GM18870 (cell line): ENCODE measurements at regions not wholly inside any gene's neighbourhood (a gene's known extent, or its start where the extent isn't known, plus 50 kb on each side); places are given as distances from the start of the nearest gene placed in this dataset.

Experiments used
- ATAC-seq: cut with Tn5 transposase; IDR thresholded peaks from one replicate; pipeline ENCODE4 v1.9.1; 2021; ENCODE audit warnings: moderate library complexity; ENCODE audit not compliant: unreplicated experiment

DNA sequence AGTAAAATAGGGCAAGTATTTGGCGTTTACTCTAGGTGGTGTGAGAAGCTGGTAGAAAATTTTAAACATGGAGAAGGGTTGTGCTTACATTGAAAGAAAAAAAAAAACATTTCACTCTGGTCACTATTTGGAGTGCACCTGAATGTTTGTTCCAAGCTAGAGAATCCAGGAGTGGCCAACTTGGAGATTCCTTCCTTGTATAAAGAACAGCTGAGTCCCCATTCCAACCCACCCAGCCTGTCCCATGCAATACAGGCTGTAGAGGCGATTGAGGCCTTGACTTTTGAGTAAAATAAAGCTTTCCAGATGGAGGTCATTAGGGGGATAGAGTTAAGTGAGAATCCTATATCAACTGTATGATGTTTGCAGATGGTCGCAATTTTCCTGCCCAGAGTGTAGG is 203.8 kb upstream of the SYT4 start:
- ATAC-seq: no peak

GRCh38 chr18:43482136-43482535 is 204.8 kb upstream of the SYT4 start:
- ATAC-seq: no peak

GRCh38 chr18:43482600-43482999 is 205.3 kb upstream of the SYT4 start:
- no peak for ATAC-seq

GRCh38 chr18:43484710-43485109 is 207.4 kb upstream of the SYT4 start:
- no peak for ATAC-seq

GRCh38 chr18:43485545-43485963 is 208.3 kb upstream of the SYT4 start:
- no peak for ATAC-seq

DNA sequence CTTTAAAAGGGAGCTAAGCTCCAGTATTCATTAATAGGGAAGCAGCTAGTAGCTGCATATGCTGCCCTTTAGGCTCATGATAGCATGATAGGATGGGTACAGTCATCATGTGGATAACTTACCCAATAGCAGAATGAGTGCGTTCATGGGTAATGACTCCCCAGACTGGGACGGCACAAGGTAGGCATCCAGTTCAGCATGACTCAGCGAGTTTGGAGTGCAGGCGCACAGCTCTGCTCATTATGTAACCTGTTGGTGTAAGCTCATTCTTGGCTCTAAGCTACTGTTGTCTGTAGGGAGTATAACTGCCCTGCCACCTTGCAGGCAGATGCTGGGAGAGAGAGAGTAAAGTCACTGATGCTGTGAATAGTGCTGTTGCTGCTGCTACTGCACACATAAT is 209.2 kb upstream of the SYT4 start:
- ATAC-seq: no peak

- no peak for ATAC-seq
These were observed 223.8 kb upstream of the SYT4 start for GRCh38 chr18:43501099-43501498.

GRCh38 chr18:43506935-43507334 is 229.6 kb upstream of the SYT4 start:
- ATAC-seq: no peak

GRCh38 chr18:43507842-43508481 is 230.7 kb upstream of the SYT4 start:
- ATAC-seq: no peak

DNA sequence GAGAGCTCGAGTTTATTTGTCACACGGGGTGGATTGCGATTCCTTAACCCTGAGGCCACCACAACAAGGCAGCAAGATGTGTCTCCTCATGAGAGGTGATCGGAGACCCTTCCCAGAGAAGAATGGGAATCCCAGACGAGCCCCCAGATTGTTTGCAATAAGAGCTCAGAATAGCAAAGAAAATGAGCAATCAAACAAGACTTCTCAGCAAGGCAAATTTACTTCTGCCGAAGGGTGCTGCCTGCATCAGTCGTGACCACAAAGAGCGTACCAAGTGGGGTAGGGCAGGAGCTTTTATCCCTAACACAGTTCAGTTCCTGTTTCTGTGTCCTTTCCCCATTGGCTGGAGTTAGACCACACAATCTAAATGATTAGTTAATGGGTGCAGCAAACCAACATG is 237.5 kb upstream of the SYT4 start:
- ATAC-seq: no peak

- no peak for ATAC-seq
These were observed 238.2 kb upstream of the SYT4 start for GRCh38 chr18:43515481-43515880.

- ATAC-seq: no peak
These were observed 247.0 kb upstream of the SYT4 start for GRCh38 chr18:43524260-43524659.

DNA sequence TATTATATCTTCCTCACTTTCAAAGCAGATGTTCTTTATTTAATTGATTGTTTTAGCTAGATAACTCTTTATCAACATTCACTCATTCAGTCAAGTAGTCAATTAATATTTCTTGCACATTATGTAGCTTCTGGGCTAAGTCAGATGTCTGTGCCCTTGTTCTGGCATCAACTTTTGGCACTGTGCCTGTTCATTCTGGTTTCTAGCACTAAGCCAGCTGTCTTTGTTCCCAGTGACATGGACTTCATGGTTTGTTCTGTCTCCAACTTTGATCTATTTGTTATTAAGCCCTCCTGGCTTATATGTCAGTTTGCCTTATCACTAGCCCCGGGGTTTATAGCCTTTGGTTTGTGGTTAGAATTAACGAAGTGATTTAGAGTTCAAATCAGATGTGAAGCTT is 247.9 kb upstream of the SYT4 start:
- ATAC-seq: no peak

DNA sequence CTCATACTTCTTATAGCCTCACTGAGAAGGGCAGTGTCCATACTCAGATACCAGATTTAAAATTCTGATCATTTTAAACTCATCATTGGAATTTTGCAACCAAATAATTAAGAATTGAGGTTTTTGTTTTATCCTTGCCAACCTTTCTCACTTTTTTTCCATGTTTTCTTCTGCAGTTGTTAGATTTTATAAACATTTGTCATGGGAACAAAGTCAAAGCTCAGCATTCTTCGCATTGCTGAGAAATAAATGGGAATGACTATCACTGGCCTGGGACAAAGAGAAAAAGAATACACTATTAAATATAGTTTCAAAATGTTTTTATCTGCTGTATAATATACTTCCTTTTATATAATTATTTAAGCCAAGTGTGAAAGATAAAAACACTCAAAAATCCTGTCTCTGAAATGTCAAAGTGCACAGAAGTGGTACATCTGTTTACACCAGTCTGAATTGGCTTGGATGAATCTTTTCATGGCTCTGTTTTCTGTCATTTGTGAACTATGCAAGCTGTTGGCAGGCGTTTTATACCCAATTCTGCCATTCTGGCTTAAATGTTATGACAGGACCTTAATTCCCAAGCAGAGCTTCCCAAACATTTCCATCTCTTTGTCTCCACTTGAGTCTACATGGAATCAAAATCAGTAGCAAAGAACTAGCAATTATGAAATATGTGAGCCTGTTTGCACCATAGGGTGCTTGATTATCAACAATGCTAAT is 249.3 kb upstream of the SYT4 start:
- ATAC-seq: no peak

- ATAC-seq: no peak
These were observed 254.1 kb upstream of the SYT4 start for GRCh38 chr18:43531438-43531837.

DNA sequence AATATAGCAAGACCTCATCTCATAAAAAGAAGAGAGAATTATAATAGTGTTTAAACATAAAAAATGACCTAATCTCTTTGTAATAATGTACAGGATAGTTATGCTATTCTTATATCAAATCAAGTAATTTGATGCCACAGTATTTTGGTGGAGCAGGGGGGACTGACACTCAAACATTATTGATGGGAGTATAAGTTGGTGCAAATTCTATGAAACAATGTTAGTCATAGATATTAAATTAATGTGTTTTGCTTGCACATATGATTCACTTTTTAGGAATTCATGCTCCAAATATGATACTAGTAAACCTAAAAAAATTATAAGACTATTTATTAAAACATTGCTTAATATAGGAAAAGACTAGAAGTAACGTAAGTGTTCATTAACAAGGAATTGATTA is 256.1 kb upstream of the SYT4 start:
- no peak for ATAC-seq

DNA sequence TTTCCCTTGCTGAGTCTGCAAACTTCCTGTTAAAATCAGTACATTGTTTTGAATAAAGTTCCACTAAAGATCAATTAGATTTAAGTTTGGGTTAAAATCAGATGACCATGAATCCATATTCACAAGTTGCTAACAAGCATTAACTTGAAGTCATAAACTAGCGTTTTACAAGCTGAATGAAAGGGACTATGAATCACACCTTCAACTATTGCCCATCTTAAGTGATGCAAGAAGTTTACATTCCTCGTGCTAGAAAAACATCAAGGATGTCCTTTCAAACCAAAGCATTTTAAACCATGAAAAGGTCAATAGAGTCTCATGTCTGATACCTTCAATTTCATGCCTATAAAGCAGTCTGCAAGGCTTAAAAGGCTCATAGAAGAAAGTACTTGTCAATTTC is 257.2 kb upstream of the SYT4 start:
- no peak for ATAC-seq

- no peak for ATAC-seq
These were observed 262.6 kb upstream of the SYT4 start for GRCh38 chr18:43539862-43540261.

GRCh38 chr18:43542016-43542415 is 264.7 kb upstream of the SYT4 start:
- no peak for ATAC-seq

GRCh38 chr18:43543236-43543635 is 265.9 kb upstream of the SYT4 start:
- no peak for ATAC-seq

DNA sequence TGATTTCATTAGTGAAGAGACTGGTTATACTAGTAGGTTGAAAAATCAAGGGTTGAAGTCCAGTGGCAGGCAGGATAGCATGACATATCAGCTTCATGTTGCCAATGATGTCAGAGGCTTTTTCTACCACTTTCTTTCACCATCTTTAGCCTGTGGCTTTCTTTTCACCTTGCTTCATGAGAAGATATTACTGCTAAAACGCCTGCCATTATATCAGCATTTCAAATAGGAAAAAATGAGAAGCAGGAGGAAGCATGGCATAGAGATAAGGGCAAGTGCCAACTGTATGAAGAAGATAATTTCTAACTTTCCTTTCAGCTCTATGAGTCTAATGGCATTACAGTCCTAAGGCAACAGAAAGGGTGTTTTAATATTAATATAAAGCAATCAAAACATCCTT is 270.2 kb upstream of the SYT4 start:
- ATAC-seq: no peak

DNA sequence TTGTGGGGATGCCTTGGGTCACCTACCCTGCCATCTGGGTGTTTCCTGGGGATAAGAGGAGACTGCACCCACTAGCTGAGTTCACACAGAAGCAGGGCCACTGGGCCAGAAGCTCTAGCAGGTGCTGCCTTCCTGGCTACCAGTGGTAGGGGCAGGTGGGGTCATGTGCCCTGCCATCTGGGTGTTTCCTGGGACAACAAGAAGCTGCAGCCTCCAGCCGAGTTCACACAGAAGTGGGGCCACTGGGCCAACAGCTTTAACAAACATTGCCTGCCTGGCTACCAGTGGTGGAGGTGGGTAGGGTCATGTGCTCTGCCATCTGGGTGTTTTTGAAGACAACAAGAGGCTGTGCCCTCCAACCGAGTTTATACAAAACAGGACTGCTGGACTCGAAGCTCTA is 282.2 kb upstream of the SYT4 start:
- no peak for ATAC-seq

DNA sequence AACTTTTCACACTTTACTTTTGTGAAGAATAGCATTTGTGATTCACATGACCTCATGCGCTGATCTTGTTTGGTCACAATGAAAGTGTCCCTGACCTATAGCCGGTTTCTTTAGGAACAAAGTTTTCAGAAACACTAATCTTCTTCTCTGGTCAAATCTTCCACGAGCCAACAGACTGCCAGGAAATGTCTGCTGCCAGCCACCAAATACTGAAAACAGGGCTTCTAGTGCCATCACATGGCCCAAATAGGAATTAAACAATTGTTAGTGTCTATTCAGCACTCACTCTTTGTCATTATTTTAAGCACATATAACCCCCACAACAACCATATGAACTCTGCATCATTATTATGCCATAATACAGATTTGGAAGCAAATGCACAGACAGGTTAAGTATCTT is 286.5 kb upstream of the SYT4 start:
- peak; percentile 78 for ATAC-seq
